ENCODE measurements at regions not wholly inside any gene's neighbourhood (a gene's known extent, or its start where the extent isn't known, plus 50 kb on each side); places are given as distances from the start of the nearest gene placed in this dataset.

DNA sequence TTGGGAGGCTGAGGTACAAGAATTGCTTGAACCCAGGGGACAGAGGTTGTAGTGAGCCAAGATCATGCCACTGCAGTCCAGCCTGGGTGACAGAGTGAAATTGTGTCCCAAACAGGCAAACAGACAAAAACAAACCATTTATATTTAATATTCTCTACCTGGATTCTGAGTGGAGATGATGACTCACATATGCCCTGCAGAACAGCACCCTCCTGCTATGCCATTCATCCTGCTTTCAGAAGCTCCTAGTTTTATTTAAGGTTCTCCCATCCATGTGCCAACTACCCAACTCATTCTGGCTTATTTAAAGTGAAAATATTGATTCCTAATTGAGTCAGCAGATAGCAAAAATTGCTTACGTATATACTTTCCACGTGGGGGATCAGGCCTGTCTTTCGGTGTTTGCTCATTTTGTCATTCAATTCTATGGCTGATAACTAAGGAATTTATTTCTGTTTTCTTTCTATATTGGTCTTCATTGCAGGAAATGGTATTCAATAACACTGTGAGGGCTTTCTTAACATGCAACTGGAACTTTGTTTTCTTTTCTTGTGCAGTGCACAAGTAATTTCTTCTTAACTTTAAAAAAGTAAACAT is 459.1 kb upstream of the JAG1 start:
- Histone ChIP-seq H3K27ac (ENCODE audit: low read length) (no peak overlapping the region), H3K27me3 (ENCODE audit: low read depth, low read length) (peaks cover 28% of the 10 kb centered on the region)
- TF ChIP-seq, protein P1, sequence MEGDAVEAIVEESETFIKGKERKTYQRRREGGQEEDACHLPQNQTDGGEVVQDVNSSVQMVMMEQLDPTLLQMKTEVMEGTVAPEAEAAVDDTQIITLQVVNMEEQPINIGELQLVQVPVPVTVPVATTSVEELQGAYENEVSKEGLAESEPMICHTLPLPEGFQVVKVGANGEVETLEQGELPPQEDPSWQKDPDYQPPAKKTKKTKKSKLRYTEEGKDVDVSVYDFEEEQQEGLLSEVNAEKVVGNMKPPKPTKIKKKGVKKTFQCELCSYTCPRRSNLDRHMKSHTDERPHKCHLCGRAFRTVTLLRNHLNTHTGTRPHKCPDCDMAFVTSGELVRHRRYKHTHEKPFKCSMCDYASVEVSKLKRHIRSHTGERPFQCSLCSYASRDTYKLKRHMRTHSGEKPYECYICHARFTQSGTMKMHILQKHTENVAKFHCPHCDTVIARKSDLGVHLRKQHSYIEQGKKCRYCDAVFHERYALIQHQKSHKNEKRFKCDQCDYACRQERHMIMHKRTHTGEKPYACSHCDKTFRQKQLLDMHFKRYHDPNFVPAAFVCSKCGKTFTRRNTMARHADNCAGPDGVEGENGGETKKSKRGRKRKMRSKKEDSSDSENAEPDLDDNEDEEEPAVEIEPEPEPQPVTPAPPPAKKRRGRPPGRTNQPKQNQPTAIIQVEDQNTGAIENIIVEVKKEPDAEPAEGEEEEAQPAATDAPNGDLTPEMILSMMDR (IDR thresholded peaks at IDR 0.05; ENCODE audit: low read depth, low read length) = no peak
- TF ChIP-seq EZH2phosphoT487 (IDR thresholded peaks at IDR 0.05; ENCODE audit: low read depth) = no peak

DNA sequence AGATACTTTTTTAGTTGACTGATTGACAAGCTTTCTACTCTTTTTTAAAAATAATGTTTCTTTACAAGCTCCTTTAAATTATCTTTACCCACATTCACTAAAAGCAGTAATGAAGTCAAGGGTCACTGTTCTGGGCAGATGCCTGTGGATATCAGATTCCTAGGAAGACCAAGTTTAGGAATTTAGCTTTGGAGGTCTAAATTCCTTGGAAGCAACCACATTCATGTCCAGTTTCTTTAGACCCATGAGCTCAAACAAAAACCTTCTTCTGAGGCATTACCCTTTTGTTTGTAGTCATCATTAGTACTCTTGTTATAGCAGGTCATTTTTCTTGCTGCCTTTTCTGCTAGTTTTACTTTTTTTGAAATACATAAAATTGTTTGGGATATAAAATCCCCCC is 462.9 kb upstream of the JAG1 start:
- no peak overlapping the region for H3K27ac ChIP-seq (ENCODE audit: low read length)

More for the DNA sequence above, 459.1 kb upstream of the JAG1 start:
- Histone ChIP-seq H3K9ac (ENCODE audit: low read length) (no peak overlapping the region), H3K36me3 (replicated peaks; ENCODE audit: low read depth, low read length) (no peaks in the 10 kb centered on the region), H4K20me1 (ENCODE audit: insufficient read depth, low read length) (no peaks in the 10 kb centered on the region), H3K4me1 (ENCODE audit: low read length) (no peaks in the 10 kb centered on the region), H3K79me2 (ENCODE audit: low read length) (no peaks in the 10 kb centered on the region), H3K4me2 (ENCODE audit: low read length) (no peak overlapping the region), H2AFZ (ENCODE audit: low read depth, low read length) (no peak overlapping the region), H3K9me3 (ENCODE audit: insufficient read depth, low read length) (no peaks in the 10 kb centered on the region), H3K4me3 (ENCODE audit: low read length) (no peak overlapping the region)

DNA sequence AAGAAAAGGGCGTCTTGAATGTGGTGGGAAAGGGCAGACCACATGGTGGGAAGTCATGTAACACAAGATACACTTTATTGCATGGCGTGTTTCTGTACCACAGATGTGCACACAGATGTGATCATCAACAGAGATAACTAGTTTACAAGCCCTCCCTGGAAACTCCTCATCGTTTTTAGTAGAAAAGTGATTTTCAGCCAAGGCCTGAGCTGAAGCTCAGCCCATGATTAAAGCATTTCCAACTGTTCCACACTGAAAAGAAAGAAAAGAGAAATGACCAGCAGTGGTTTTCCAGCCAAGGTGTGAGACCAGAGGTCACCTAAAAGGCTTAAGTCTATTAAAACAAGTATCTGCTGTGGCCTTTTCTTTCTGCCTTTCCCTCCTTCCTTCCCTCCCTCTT is 463.9 kb upstream of the JAG1 start:
- no peaks in the 10 kb centered on the region for H3K4me1 ChIP-seq (ENCODE audit: low read length)
- H3K27ac ChIP-seq (ENCODE audit: low read length) = no peak overlapping the region
- no peak overlapping the region for H2AFZ ChIP-seq (ENCODE audit: low read depth, low read length)
- TF ChIP-seq EZH2phosphoT487 (IDR thresholded peaks at IDR 0.05; ENCODE audit: low read depth) = no peak
- TF ChIP-seq, protein P1 (IDR thresholded peaks at IDR 0.05; ENCODE audit: low read depth, low read length) = no peak
- H4K20me1 ChIP-seq (ENCODE audit: insufficient read depth, low read length) = no peaks in the 10 kb centered on the region
- no peak overlapping the region for H3K4me2 ChIP-seq (ENCODE audit: low read length)
- H3K79me2 ChIP-seq (ENCODE audit: low read length) = no peaks in the 10 kb centered on the region
- no peak overlapping the region for H3K4me3 ChIP-seq (ENCODE audit: low read length)
- H3K9ac ChIP-seq (ENCODE audit: low read length) = no peak overlapping the region
- H3K27me3 ChIP-seq (ENCODE audit: low read depth, low read length) = peaks cover 51% of the 10 kb centered on the region
- no peaks in the 10 kb centered on the region for H3K36me3 ChIP-seq (replicated peaks; ENCODE audit: low read depth, low read length)
- no peaks in the 10 kb centered on the region for H3K9me3 ChIP-seq (ENCODE audit: insufficient read depth, low read length)

More for the DNA sequence above, 462.9 kb upstream of the JAG1 start:
- Histone ChIP-seq H3K9me3 (ENCODE audit: insufficient read depth, low read length) (no peaks in the 10 kb centered on the region), H3K4me2 (ENCODE audit: low read length) (no peak overlapping the region), H2AFZ (ENCODE audit: low read depth, low read length) (no peak overlapping the region), H3K9ac (ENCODE audit: low read length) (no peak overlapping the region), H3K36me3 (replicated peaks; ENCODE audit: low read depth, low read length) (no peaks in the 10 kb centered on the region), H3K4me1 (ENCODE audit: low read length) (no peaks in the 10 kb centered on the region), H3K79me2 (ENCODE audit: low read length) (no peaks in the 10 kb centered on the region), H4K20me1 (ENCODE audit: insufficient read depth, low read length) (no peaks in the 10 kb centered on the region), H3K4me3 (ENCODE audit: low read length) (no peak overlapping the region), H3K27me3 (ENCODE audit: low read depth, low read length) (peaks cover 43% of the 10 kb centered on the region)
- TF ChIP-seq, protein P1 (IDR thresholded peaks at IDR 0.05; ENCODE audit: low read depth, low read length) = no peak
- no peak for TF ChIP-seq EZH2phosphoT487 (IDR thresholded peaks at IDR 0.05; ENCODE audit: low read depth)

DNA sequence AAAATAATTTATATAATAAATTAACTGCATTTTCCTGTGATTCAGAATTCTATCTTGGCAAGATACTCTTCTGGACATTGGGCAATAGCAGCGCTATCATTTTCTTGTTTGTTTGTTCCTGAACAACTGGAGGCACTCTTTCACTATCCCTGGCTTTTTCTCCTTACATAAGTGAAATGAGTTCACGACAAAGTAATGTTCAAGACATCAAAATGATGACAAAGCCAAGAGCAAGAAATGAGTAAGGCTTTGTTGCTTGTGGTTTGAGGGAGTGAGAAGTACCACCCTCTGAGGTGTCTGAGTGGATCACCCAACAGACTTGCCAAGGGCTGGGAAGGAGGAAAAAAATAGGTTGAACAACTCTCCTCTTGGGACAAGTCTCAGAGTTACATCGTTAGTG is 466.6 kb upstream of the JAG1 start:
- H3K27me3 ChIP-seq (ENCODE audit: low read depth, low read length) = peaks cover 59% of the 10 kb centered on the region
- H3K79me2 ChIP-seq (ENCODE audit: low read length) = no peaks in the 10 kb centered on the region
- no peaks in the 10 kb centered on the region for H3K36me3 ChIP-seq (replicated peaks; ENCODE audit: low read depth, low read length)
- H3K9ac ChIP-seq (ENCODE audit: low read length) = no peak overlapping the region
- H2AFZ ChIP-seq (ENCODE audit: low read depth, low read length) = no peak overlapping the region
- H3K4me1 ChIP-seq (ENCODE audit: low read length) = no peaks in the 10 kb centered on the region
- no peaks in the 10 kb centered on the region for H4K20me1 ChIP-seq (ENCODE audit: insufficient read depth, low read length)
- H3K4me2 ChIP-seq (ENCODE audit: low read length) = no peak overlapping the region
- no peak overlapping the region for H3K4me3 ChIP-seq (ENCODE audit: low read length)
- TF ChIP-seq EZH2phosphoT487 (IDR thresholded peaks at IDR 0.05; ENCODE audit: low read depth) = no peak
- TF ChIP-seq, protein P1 (IDR thresholded peaks at IDR 0.05; ENCODE audit: low read depth, low read length) = no peak
- no peak overlapping the region for H3K27ac ChIP-seq (ENCODE audit: low read length)
- H3K9me3 ChIP-seq (ENCODE audit: insufficient read depth, low read length) = no peaks in the 10 kb centered on the region

Data from OCI-LY3 (cell line).